Activated CD8-positive, alpha-beta memory T cell treated with anti-CD3 and anti-CD28 coated beads for 1 hour (primary cell): ENCODE measurements at regions not wholly inside any gene's neighbourhood (a gene's known extent, or its start where the extent isn't known, plus 50 kb on each side); places are given as distances from the start of the nearest gene placed in this dataset.

Experiments
- DNase-seq, 2 donors: peaks; one replicate each; pipeline ENCODE4 v3.0.0-alpha.2; 2020; ENCODE audit warnings: low read depth in 1 of 2; ENCODE audit errors: extremely low read depth in 1 of 2

- no peak for DNase-seq
Observed at GRCh38 chr12:116381240-116381743, 103.8 kb upstream of the MED13L start.

GRCh38 chr12:116381744-116382685, 104.5 kb upstream of the MED13L start:
- DNase-seq = no peak

GRCh38 chr12:116382686-116383530, 105.4 kb upstream of the MED13L start:
- no peak for DNase-seq

- no peak for DNase-seq
Observed at GRCh38 chr12:116384175-116384574, 106.7 kb upstream of the MED13L start.

- DNase-seq = no peak
Observed at GRCh38 chr12:116384691-116385485, 107.4 kb upstream of the MED13L start.

DNA sequence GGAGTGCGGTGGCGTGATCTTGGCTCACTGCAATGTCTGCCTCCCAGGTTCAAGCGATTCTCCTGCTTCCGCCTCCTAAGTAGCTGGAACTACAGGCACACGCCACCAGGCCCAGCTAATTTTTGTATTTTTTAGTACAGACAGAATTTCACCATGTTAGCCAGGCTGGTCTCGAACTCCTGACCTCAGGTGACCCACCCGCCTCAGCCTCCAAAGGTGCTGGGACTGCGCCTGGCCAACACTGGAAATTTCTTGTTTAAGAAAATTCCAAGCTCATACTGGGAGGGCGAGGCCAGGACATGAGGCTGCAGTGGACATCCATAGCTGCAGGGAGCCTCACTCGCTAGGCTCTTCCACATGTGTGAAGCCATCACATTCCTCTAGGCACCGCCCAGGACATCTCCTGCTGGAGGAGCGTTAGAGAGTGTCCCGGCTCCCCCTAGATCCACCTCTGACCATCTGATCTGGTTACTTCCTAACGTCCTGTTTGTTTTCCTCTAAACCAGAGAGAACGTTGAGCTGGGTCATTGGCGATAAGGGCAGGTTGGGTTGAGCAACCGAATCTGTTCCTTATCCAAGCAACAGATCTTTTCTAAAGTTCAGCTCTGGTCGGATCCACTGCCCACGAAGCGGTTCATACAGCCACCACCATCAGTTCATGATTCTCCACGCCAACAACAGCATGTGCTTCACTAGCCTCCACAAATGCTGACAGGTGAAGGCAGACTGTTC, 108.2 kb upstream of the MED13L start:
- no peak for DNase-seq

GRCh38 chr12:116389326-116389725, 111.8 kb upstream of the MED13L start:
- no peak for DNase-seq

- DNase-seq = no peak
Observed at GRCh38 chr12:116389990-116390389, 112.5 kb upstream of the MED13L start.

GRCh38 chr12:116390401-116391335, 113.2 kb upstream of the MED13L start:
- no peak for DNase-seq

GRCh38 chr12:116391501-116391900, 114.0 kb upstream of the MED13L start:
- DNase-seq = no peak

DNA sequence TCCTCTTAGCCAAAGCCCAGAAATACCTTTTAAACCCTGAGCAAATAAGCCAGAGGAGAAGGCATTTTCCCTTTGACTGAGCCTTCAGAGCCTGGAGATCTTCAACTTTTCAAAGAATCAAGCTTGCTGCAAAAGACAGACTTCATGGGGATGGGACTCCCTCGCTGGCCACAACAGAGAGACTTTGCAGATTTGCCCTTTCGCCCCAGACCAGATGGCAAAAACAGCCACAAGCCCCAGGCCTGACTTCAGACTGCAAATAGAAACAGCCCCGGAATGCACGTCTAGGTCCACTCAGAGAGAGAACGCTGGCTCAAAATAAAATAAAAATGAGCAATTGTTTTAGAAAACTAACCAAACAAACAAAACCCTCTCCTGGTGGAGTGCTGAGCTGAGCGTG, 114.6 kb upstream of the MED13L start:
- DNase-seq = no peak

DNA sequence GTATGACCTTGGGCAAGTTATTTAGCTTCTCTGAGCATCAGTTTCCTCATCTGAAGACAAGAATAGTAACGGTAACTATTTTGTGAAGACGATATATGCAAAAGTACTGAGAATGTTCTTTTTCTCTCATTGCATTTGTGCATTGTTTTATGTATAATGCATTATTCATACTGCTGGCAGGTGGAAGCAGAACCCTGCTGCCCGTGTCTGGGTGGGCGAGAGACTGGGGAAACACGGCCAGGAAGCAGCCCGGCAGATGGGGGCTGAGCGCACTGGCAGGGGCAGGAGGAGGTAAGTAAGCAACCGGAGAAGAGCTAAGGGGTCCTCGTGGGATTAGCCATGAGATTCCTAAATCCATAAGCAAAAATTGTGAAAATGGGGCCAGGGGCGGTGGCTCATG, 115.8 kb upstream of the MED13L start:
- DNase-seq = no peak

GRCh38 chr12:116393859-116394650, 116.6 kb upstream of the MED13L start:
- no peak for DNase-seq

- DNase-seq = no peak
Observed at GRCh38 chr12:116395396-116395795, 117.9 kb upstream of the MED13L start.

GRCh38 chr12:116397148-116397547, 119.7 kb upstream of the MED13L start:
- DNase-seq = no peak

DNA sequence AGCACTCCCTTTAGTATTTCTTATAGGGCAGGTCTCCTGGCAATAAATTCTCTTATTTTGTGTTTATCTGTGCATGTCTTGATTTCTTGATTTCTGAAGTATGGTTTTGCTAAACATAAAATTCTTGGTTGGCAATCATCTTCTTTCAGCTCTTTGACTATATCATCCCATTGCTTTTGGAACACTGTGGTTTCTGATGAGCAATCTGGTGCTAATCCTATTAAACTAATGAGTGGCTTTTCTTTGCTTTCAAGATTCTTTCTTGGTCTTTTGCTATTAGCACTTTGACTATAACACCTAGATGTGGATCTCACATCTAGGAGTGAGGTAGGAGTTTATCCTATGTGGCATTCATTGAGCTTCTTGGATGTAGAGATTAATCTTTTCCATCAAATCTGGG, 120.7 kb upstream of the MED13L start:
- DNase-seq = no peak

DNA sequence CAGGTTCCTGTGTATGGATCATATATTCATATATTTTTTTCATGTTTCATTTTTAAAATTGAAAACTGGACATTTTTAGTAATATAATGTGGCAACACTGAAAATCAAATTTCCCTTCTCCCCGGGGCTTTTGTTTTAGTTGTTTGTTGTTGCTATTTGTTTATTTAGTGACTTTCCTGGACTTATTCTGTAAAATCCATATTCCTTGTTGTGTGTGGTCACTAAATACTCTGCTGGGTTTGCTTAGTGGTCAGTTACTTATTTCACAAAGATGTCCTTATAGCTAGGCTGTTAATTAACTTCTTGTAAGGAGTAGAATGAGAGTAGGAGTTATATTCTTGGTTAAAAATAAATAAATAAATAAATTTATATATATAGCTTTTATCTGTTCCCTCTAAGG, 121.6 kb upstream of the MED13L start:
- DNase-seq = no peak

- DNase-seq = no peak
Observed at GRCh38 chr12:116400636-116401372, 123.3 kb upstream of the MED13L start.
